ENCODE measurements at regions not wholly inside any gene's neighbourhood (a gene's known extent, or its start where the extent isn't known, plus 50 kb on each side); places are given as distances from the start of the nearest gene placed in this dataset.

GRCh38 chr12:74382983-74383382 lies 154.7 kb upstream of the ATXN7L3B start:
- no peaks in the 10 kb centered on the region for H3K9me2 ChIP-seq (ENCODE audit: insufficient read depth)
- no peaks in the 10 kb centered on the region for H3K36me3 ChIP-seq (ENCODE audit: low read depth)
- H3F3A ChIP-seq (ENCODE audit: insufficient read depth): no peaks in the 10 kb centered on the region
- H3K4me2 ChIP-seq (ENCODE audit: unreplicated experiment): no peak overlapping the region
- H2AFZ ChIP-seq: no peak overlapping the region
- no peak overlapping the region for H3K4me3 ChIP-seq
- H3K27ac ChIP-seq: no peak overlapping the region
- H4K20me1 ChIP-seq (ENCODE audit: insufficient read depth): no peaks in the 10 kb centered on the region
- no peaks in the 10 kb centered on the region for H3K79me2 ChIP-seq (ENCODE audit: insufficient read depth)
- H3K9ac ChIP-seq: no peak overlapping the region
- no peaks in the 10 kb centered on the region for H3K9me3 ChIP-seq (ENCODE audit: low read depth)
- no peaks in the 10 kb centered on the region for H3K4me1 ChIP-seq (ENCODE audit: insufficient read depth)
- DNase-seq: no peak
- TF ChIP-seq EZH2 (IDR thresholded peaks at IDR 0.05; ENCODE audit: insufficient read depth, poor library complexity, severe bottlenecking) (no peak), EZH2phosphoT487 (IDR thresholded peaks at IDR 0.05; ENCODE audit: insufficient read depth, low read depth) (no peak)
- no peaks in the 10 kb centered on the region for H3K27me3 ChIP-seq (replicated peaks; ENCODE audit: insufficient read depth)
- in situ Hi-C loops (cut with MboI): no loop called here

GRCh38 chr12:74391283-74391682 lies 146.4 kb upstream of the ATXN7L3B start:
- H4K20me1 ChIP-seq (ENCODE audit: insufficient read depth): no peaks in the 10 kb centered on the region
- H3K27me3 ChIP-seq (replicated peaks; ENCODE audit: insufficient read depth): no peaks in the 10 kb centered on the region
- no peaks in the 10 kb centered on the region for H3K4me1 ChIP-seq (ENCODE audit: insufficient read depth)
- no peak for DNase-seq
- TF ChIP-seq EZH2phosphoT487 (IDR thresholded peaks at IDR 0.05; ENCODE audit: insufficient read depth, low read depth) (no peak), EZH2 (IDR thresholded peaks at IDR 0.05; ENCODE audit: insufficient read depth, poor library complexity, severe bottlenecking) (no peak)
- H3K27ac ChIP-seq: no peak overlapping the region
- H3K4me3 ChIP-seq: no peak overlapping the region
- in situ Hi-C loops (cut with MboI): no loop called here
- no peaks in the 10 kb centered on the region for H3K36me3 ChIP-seq (ENCODE audit: low read depth)
- H2AFZ ChIP-seq: no peak overlapping the region
- H3K4me2 ChIP-seq (ENCODE audit: unreplicated experiment): no peak overlapping the region
- no peaks in the 10 kb centered on the region for H3K9me2 ChIP-seq (ENCODE audit: insufficient read depth)
- no peaks in the 10 kb centered on the region for H3K9me3 ChIP-seq (ENCODE audit: low read depth)
- H3K79me2 ChIP-seq (ENCODE audit: insufficient read depth): no peaks in the 10 kb centered on the region
- no peak overlapping the region for H3K9ac ChIP-seq
- H3F3A ChIP-seq (ENCODE audit: insufficient read depth): no peaks in the 10 kb centered on the region
- WGBS, 2 experiments (ENCODE audit: low coverage in 1 of 2, low lambda C conversion rate in 2 of 2, missing lambda C conversion rate in 2 of 2): 25 to 43% methylated on average over 7 of the region's 7 CpGs

- 38 to 49% methylated on average over 4 of the region's 4 CpGs for WGBS, 2 experiments (ENCODE audit: low coverage in 1 of 2, low lambda C conversion rate in 2 of 2, missing lambda C conversion rate in 2 of 2)
- no peaks in the 10 kb centered on the region for H3K4me1 ChIP-seq (ENCODE audit: insufficient read depth)
- no peaks in the 10 kb centered on the region for H3K9me2 ChIP-seq (ENCODE audit: insufficient read depth)
- in situ Hi-C loops (cut with MboI): no loop called here
- TF ChIP-seq EZH2phosphoT487 (IDR thresholded peaks at IDR 0.05; ENCODE audit: insufficient read depth, low read depth) (no peak), EZH2 (IDR thresholded peaks at IDR 0.05; ENCODE audit: insufficient read depth, poor library complexity, severe bottlenecking) (no peak)
- H3K27ac ChIP-seq: no peak overlapping the region
- H3K36me3 ChIP-seq (ENCODE audit: low read depth): no peaks in the 10 kb centered on the region
- H3K9me3 ChIP-seq (ENCODE audit: low read depth): no peaks in the 10 kb centered on the region
- DNase-seq: no peak
- no peaks in the 10 kb centered on the region for H3K27me3 ChIP-seq (replicated peaks; ENCODE audit: insufficient read depth)
- no peaks in the 10 kb centered on the region for H3F3A ChIP-seq (ENCODE audit: insufficient read depth)
- H2AFZ ChIP-seq: no peak overlapping the region
- H3K79me2 ChIP-seq (ENCODE audit: insufficient read depth): no peaks in the 10 kb centered on the region
- H3K4me2 ChIP-seq (ENCODE audit: unreplicated experiment): no peak overlapping the region
- H4K20me1 ChIP-seq (ENCODE audit: insufficient read depth): no peaks in the 10 kb centered on the region
- H3K4me3 ChIP-seq: no peak overlapping the region
- no peak overlapping the region for H3K9ac ChIP-seq
Observed at GRCh38 chr12:74393272-74393671, 144.4 kb upstream of the ATXN7L3B start.

GRCh38 chr12:74394647-74395046 lies 143.0 kb upstream of the ATXN7L3B start:
- Histone ChIP-seq H3K27ac (no peak overlapping the region), H3K4me1 (ENCODE audit: insufficient read depth) (no peaks in the 10 kb centered on the region), H3K9me2 (ENCODE audit: insufficient read depth) (no peaks in the 10 kb centered on the region), H4K20me1 (ENCODE audit: insufficient read depth) (no peaks in the 10 kb centered on the region), H2AFZ (no peak overlapping the region), H3K79me2 (ENCODE audit: insufficient read depth) (no peaks in the 10 kb centered on the region), H3K4me3 (no peak overlapping the region), H3K36me3 (ENCODE audit: low read depth) (no peaks in the 10 kb centered on the region), H3K27me3 (replicated peaks; ENCODE audit: insufficient read depth) (no peaks in the 10 kb centered on the region), H3K9ac (no peak overlapping the region), H3F3A (ENCODE audit: insufficient read depth) (no peaks in the 10 kb centered on the region), H3K4me2 (ENCODE audit: unreplicated experiment) (no peak overlapping the region), H3K9me3 (ENCODE audit: low read depth) (no peaks in the 10 kb centered on the region)
- 12 to 20% methylated on average over 1 of the region's 1 CpG for WGBS, 2 experiments (ENCODE audit: low coverage in 1 of 2, low lambda C conversion rate in 2 of 2, missing lambda C conversion rate in 2 of 2)
- in situ Hi-C loops (cut with MboI): no loop called here
- no peak for TF ChIP-seq EZH2phosphoT487 (IDR thresholded peaks at IDR 0.05; ENCODE audit: insufficient read depth, low read depth)
- TF ChIP-seq EZH2 (IDR thresholded peaks at IDR 0.05; ENCODE audit: insufficient read depth, poor library complexity, severe bottlenecking): no peak
- no peak for DNase-seq

- Histone ChIP-seq H3K4me3 (no peak overlapping the region), H3K79me2 (ENCODE audit: insufficient read depth) (no peaks in the 10 kb centered on the region), H2AFZ (no peak overlapping the region), H3F3A (ENCODE audit: insufficient read depth) (no peaks in the 10 kb centered on the region), H3K27me3 (replicated peaks; ENCODE audit: insufficient read depth) (no peaks in the 10 kb centered on the region), H3K36me3 (ENCODE audit: low read depth) (no peaks in the 10 kb centered on the region), H3K9ac (no peak overlapping the region), H3K4me1 (ENCODE audit: insufficient read depth) (no peaks in the 10 kb centered on the region), H3K27ac (no peak overlapping the region), H3K4me2 (ENCODE audit: unreplicated experiment) (no peak overlapping the region), H3K9me2 (ENCODE audit: insufficient read depth) (no peaks in the 10 kb centered on the region), H3K9me3 (ENCODE audit: low read depth) (no peaks in the 10 kb centered on the region), H4K20me1 (ENCODE audit: insufficient read depth) (no peaks in the 10 kb centered on the region)
- TF ChIP-seq EZH2 (IDR thresholded peaks at IDR 0.05; ENCODE audit: insufficient read depth, poor library complexity, severe bottlenecking) (no peak), EZH2phosphoT487 (IDR thresholded peaks at IDR 0.05; ENCODE audit: insufficient read depth, low read depth) (no peak)
- in situ Hi-C loops (cut with MboI): no loop called here
- no peak for DNase-seq
- WGBS, 2 experiments (ENCODE audit: low coverage in 1 of 2, low lambda C conversion rate in 2 of 2, missing lambda C conversion rate in 2 of 2): 39 to 46% methylated on average over 2 of the region's 2 CpGs
Observed at GRCh38 chr12:74401035-74401434, 136.6 kb upstream of the ATXN7L3B start.

Measured in GM23248 (cell line).